OCI-LY1 (cell line): ENCODE measurements at regions not wholly inside any gene's neighbourhood (a gene's known extent, or its start where the extent isn't known, plus 50 kb on each side); places are given as distances from the start of the nearest gene placed in this dataset.
"Not testable (repeated sequence)": the region's sequence is repeated elsewhere in the genome, so short reads cannot be mapped to it uniquely, and the experiment has no call there.

Source experiments
- EZH2 ChIP-seq: fragments of 200-600 bp; sonication (generic), shearing (Covaris generic); IDR thresholded peaks from 2 replicates; pipeline ENCODE4 v1.8.0; 2017; ENCODE audit warnings: borderline replicate concordance, mixed run types, mild to moderate bottlenecking, antibody characterized with exemption, low read length, moderate library complexity, mixed read lengths
- TF ChIP-seq, protein P1 (sequence below): fragments of 200-600 bp; sonication (generic), shearing (Covaris generic); IDR thresholded peaks from 2 replicates; pipeline ENCODE4 v1.5.1; 2017; ENCODE audit warnings: mild to moderate bottlenecking, antibody characterized with exemption, low read length, moderate library complexity, mixed read lengths

DNA sequence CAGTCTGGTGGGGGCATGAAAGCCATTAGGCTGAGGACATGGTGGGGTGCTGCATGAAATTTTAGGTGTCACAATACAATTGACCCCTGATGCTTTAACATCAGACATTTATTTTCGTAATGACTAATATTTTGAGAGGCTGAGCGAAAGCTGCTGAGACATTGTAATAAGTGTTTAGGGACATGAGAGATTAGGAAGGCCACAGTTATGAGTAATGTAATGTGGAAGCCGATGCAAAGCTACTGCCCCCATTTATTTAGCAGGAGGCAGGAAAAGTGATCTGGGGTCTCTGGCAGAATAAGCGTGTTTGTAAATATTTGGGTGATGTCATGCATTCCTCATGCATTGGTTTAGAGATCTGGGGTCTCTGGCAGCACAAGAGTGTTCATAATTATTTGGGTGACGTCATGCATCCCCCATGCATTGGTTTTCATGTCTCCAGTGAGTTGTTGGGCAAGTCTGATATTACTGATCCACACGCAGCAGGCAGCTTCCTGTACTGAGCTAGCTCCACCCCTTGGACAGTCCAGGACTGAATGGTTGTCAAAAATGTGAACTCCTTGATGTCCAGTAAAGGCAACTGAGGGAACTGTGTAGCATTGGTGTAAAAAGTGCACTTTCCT is 2694.5 kb upstream of the DEFB115 start:
- TF ChIP-seq EZH2 = not testable (repeated sequence)
- TF ChIP-seq, protein P1, sequence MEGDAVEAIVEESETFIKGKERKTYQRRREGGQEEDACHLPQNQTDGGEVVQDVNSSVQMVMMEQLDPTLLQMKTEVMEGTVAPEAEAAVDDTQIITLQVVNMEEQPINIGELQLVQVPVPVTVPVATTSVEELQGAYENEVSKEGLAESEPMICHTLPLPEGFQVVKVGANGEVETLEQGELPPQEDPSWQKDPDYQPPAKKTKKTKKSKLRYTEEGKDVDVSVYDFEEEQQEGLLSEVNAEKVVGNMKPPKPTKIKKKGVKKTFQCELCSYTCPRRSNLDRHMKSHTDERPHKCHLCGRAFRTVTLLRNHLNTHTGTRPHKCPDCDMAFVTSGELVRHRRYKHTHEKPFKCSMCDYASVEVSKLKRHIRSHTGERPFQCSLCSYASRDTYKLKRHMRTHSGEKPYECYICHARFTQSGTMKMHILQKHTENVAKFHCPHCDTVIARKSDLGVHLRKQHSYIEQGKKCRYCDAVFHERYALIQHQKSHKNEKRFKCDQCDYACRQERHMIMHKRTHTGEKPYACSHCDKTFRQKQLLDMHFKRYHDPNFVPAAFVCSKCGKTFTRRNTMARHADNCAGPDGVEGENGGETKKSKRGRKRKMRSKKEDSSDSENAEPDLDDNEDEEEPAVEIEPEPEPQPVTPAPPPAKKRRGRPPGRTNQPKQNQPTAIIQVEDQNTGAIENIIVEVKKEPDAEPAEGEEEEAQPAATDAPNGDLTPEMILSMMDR = not testable (repeated sequence)
